ENCODE measurements at regions not wholly inside any gene's neighbourhood (a gene's known extent, or its start where the extent isn't known, plus 50 kb on each side); places are given as distances from the start of the nearest gene placed in this dataset.

GRCh38 chr15:95739131-95739530, 591.4 kb upstream of the NR2F2 start:
- Histone ChIP-seq H2BK120ac (ENCODE audit: insufficient read depth, low read length, poor library complexity) (no peak overlapping the region), H3K4me2 (ENCODE audit: low read length) (no peak overlapping the region), H2AFZ (ENCODE audit: insufficient read depth, low read length, poor library complexity) (no peak overlapping the region), H3K36me3 (ENCODE audit: control insufficient read depth in 1 of 2, insufficient read depth in 2 of 2, low read length in 2 of 2) (no peaks in the 10 kb centered on the region), H3K27me3 (ENCODE audit: insufficient read depth, low read length) (no peaks in the 10 kb centered on the region), H3K9me3 (ENCODE audit: insufficient read depth, low read depth, low read length) (no peaks in the 10 kb centered on the region), H2AK5ac (ENCODE audit: low read length) (no peak overlapping the region), H2BK5ac (ENCODE audit: low read depth, low read length, poor library complexity) (no peak overlapping the region), H3K18ac (ENCODE audit: low read length) (no peak overlapping the region), H3K79me1 (ENCODE audit: low read length) (no peaks in the 10 kb centered on the region), H3K9ac (ENCODE audit: low read length) (no peak overlapping the region), H3K4me3 (ENCODE audit: low read depth, low read length) (no peak overlapping the region), H3K27ac (ENCODE audit: low read depth, low read length) (no peak overlapping the region), H3K79me2 (ENCODE audit: control insufficient read depth, insufficient read depth, low read length, poor library complexity) (no peaks in the 10 kb centered on the region), H3K4me1 (ENCODE audit: control insufficient read depth in 1 of 2, insufficient read depth in 2 of 2, low read length in 2 of 2) (no peaks in the 10 kb centered on the region), H4K12ac (ENCODE audit: low read depth, low read length) (no peak overlapping the region), H3K14ac (ENCODE audit: low read length) (no peak overlapping the region), H4K91ac (ENCODE audit: low read depth, low read length) (no peak overlapping the region), H2BK12ac (ENCODE audit: low read length) (no peak overlapping the region), H3K23ac (ENCODE audit: low read length) (no peak overlapping the region), H4K8ac (ENCODE audit: low read depth, low read length) (no peak overlapping the region), H3K4ac (ENCODE audit: low read depth, low read length) (no peak overlapping the region)
- no CpG with 5 or more reads among the region's 5 CpGs for WGBS (ENCODE audit: extremely low coverage, insufficient coverage, insufficient read length)
- DNase-seq: peak; percentile 60 to 86

GRCh38 chr15:95741830-95742229, 588.7 kb upstream of the NR2F2 start:
- Histone ChIP-seq H2AFZ (ENCODE audit: insufficient read depth, low read length, poor library complexity) (no peak overlapping the region), H3K9ac (ENCODE audit: low read length) (no peak overlapping the region), H3K4me2 (ENCODE audit: low read length) (no peak overlapping the region), H2BK120ac (ENCODE audit: insufficient read depth, low read length, poor library complexity) (no peak overlapping the region), H3K18ac (ENCODE audit: low read length) (no peak overlapping the region), H4K8ac (ENCODE audit: low read depth, low read length) (no peak overlapping the region), H3K79me1 (ENCODE audit: low read length) (no peaks in the 10 kb centered on the region), H4K91ac (ENCODE audit: low read depth, low read length) (no peak overlapping the region), H3K79me2 (ENCODE audit: control insufficient read depth, insufficient read depth, low read length, poor library complexity) (no peaks in the 10 kb centered on the region), H2BK12ac (ENCODE audit: low read length) (no peak overlapping the region), H3K4me3 (ENCODE audit: low read depth, low read length) (no peak overlapping the region), H3K4me1 (ENCODE audit: control insufficient read depth in 1 of 2, insufficient read depth in 2 of 2, low read length in 2 of 2) (no peaks in the 10 kb centered on the region), H3K36me3 (ENCODE audit: control insufficient read depth in 1 of 2, insufficient read depth in 2 of 2, low read length in 2 of 2) (no peaks in the 10 kb centered on the region), H2BK5ac (ENCODE audit: low read depth, low read length, poor library complexity) (no peak overlapping the region), H3K14ac (ENCODE audit: low read length) (no peak overlapping the region), H3K23ac (ENCODE audit: low read length) (no peak overlapping the region), H4K12ac (ENCODE audit: low read depth, low read length) (no peak overlapping the region), H3K27ac (ENCODE audit: low read depth, low read length) (no peak overlapping the region), H2AK5ac (ENCODE audit: low read length) (no peak overlapping the region), H3K9me3 (ENCODE audit: insufficient read depth, low read depth, low read length) (no peaks in the 10 kb centered on the region), H3K4ac (ENCODE audit: low read depth, low read length) (no peak overlapping the region), H3K27me3 (ENCODE audit: insufficient read depth, low read length) (no peaks in the 10 kb centered on the region)
- no CpG with 5 or more reads among the region's 4 CpGs for WGBS (ENCODE audit: extremely low coverage, insufficient coverage, insufficient read length)
- DNase-seq: no peak

GRCh38 chr15:95742256-95742655, 588.2 kb upstream of the NR2F2 start:
- Histone ChIP-seq H3K27ac (ENCODE audit: low read depth, low read length) (no peak overlapping the region), H3K18ac (ENCODE audit: low read length) (no peak overlapping the region)
- WGBS (ENCODE audit: extremely low coverage, insufficient coverage, insufficient read length): no CpG with 5 or more reads among the region's 3 CpGs

GRCh38 chr15:95742836-95743235, 587.7 kb upstream of the NR2F2 start:
- H3K18ac ChIP-seq (ENCODE audit: low read length): no peak overlapping the region
- no peak overlapping the region for H3K23ac ChIP-seq (ENCODE audit: low read length)
- H3K9ac ChIP-seq (ENCODE audit: low read length): no peak overlapping the region
- no peak overlapping the region for H3K4me3 ChIP-seq (ENCODE audit: low read depth, low read length)
- no peak overlapping the region for H3K4me2 ChIP-seq (ENCODE audit: low read length)
- H3K14ac ChIP-seq (ENCODE audit: low read length): no peak overlapping the region
- H3K27ac ChIP-seq (ENCODE audit: low read depth, low read length): no peak overlapping the region
- no peak overlapping the region for H2AK5ac ChIP-seq (ENCODE audit: low read length)
- no peak overlapping the region for H4K8ac ChIP-seq (ENCODE audit: low read depth, low read length)
- H3K4ac ChIP-seq (ENCODE audit: low read depth, low read length): no peak overlapping the region
- WGBS (ENCODE audit: extremely low coverage, insufficient coverage, insufficient read length): no CpG with 5 or more reads among the region's 2 CpGs
- no peaks in the 10 kb centered on the region for H3K79me1 ChIP-seq (ENCODE audit: low read length)
- H2BK5ac ChIP-seq (ENCODE audit: low read depth, low read length, poor library complexity): no peak overlapping the region
- no peak overlapping the region for H2BK120ac ChIP-seq (ENCODE audit: insufficient read depth, low read length, poor library complexity)
- H2AFZ ChIP-seq (ENCODE audit: insufficient read depth, low read length, poor library complexity): no peak overlapping the region
- no peaks in the 10 kb centered on the region for H3K79me2 ChIP-seq (ENCODE audit: control insufficient read depth, insufficient read depth, low read length, poor library complexity)
- no peak overlapping the region for H4K91ac ChIP-seq (ENCODE audit: low read depth, low read length)
- DNase-seq: no peak
- no peak overlapping the region for H4K12ac ChIP-seq (ENCODE audit: low read depth, low read length)
- no peaks in the 10 kb centered on the region for H3K27me3 ChIP-seq (ENCODE audit: insufficient read depth, low read length)
- no peaks in the 10 kb centered on the region for H3K9me3 ChIP-seq (ENCODE audit: insufficient read depth, low read depth, low read length)
- no peak overlapping the region for H2BK12ac ChIP-seq (ENCODE audit: low read length)
- no peaks in the 10 kb centered on the region for H3K4me1 ChIP-seq (ENCODE audit: control insufficient read depth in 1 of 2, insufficient read depth in 2 of 2, low read length in 2 of 2)
- H3K36me3 ChIP-seq (ENCODE audit: control insufficient read depth in 1 of 2, insufficient read depth in 2 of 2, low read length in 2 of 2): no peaks in the 10 kb centered on the region

More at GRCh38 chr15:95742256-95742655, 588.2 kb upstream of the NR2F2 start:
- Histone ChIP-seq H3K79me1 (ENCODE audit: low read length) (no peaks in the 10 kb centered on the region), H3K4me2 (ENCODE audit: low read length) (no peak overlapping the region), H3K4ac (ENCODE audit: low read depth, low read length) (no peak overlapping the region), H3K23ac (ENCODE audit: low read length) (no peak overlapping the region), H4K8ac (ENCODE audit: low read depth, low read length) (no peak overlapping the region), H3K4me3 (ENCODE audit: low read depth, low read length) (no peak overlapping the region), H4K12ac (ENCODE audit: low read depth, low read length) (no peak overlapping the region), H3K14ac (ENCODE audit: low read length) (no peak overlapping the region), H4K91ac (ENCODE audit: low read depth, low read length) (no peak overlapping the region), H3K4me1 (ENCODE audit: control insufficient read depth in 1 of 2, insufficient read depth in 2 of 2, low read length in 2 of 2) (no peaks in the 10 kb centered on the region), H3K9ac (ENCODE audit: low read length) (no peak overlapping the region), H2BK5ac (ENCODE audit: low read depth, low read length, poor library complexity) (no peak overlapping the region), H3K27me3 (ENCODE audit: insufficient read depth, low read length) (no peaks in the 10 kb centered on the region), H2BK12ac (ENCODE audit: low read length) (no peak overlapping the region), H2BK120ac (ENCODE audit: insufficient read depth, low read length, poor library complexity) (no peak overlapping the region), H3K36me3 (ENCODE audit: control insufficient read depth in 1 of 2, insufficient read depth in 2 of 2, low read length in 2 of 2) (no peaks in the 10 kb centered on the region), H2AK5ac (ENCODE audit: low read length) (no peak overlapping the region), H3K9me3 (ENCODE audit: insufficient read depth, low read depth, low read length) (no peaks in the 10 kb centered on the region), H3K79me2 (ENCODE audit: control insufficient read depth, insufficient read depth, low read length, poor library complexity) (no peaks in the 10 kb centered on the region), H2AFZ (ENCODE audit: insufficient read depth, low read length, poor library complexity) (no peak overlapping the region)
- DNase-seq: no peak

Data from trophoblast cell (in vitro differentiated cells and primary cell).